Adrenal gland (tissue), 5 donors: ENCODE measurements at regions not wholly inside any gene's neighbourhood (a gene's known extent, or its start where the extent isn't known, plus 50 kb on each side); places are given as distances from the start of the nearest gene placed in this dataset.

ENCODE experiments used
- POLR2A ChIP-seq, 2 donors: fragments of 450-650 bp; IDR thresholded peaks; one replicate each; pipeline ENCODE4 v1.6.1; 2017; ENCODE audit warnings: antibody characterized with exemption in 2 of 2, mild to moderate bottlenecking in 2 of 2, moderate library complexity in 1 of 2
- TF ChIP-seq, protein P1 (sequence below), 6 experiments: fragments of 450-650 bp in 4 of 6; fragments of 200-600 bp in 2 of 6; sonication (generic) in 1 of 6; IDR thresholded peaks; 1 replicate in 5 of 6; 2 replicates in 1 of 6; pipeline versions ENCODE4 v1.5.1 to v1.8.0; 2016 to 2021; ENCODE audit warnings: antibody characterized with exemption in 6 of 6, mild to moderate bottlenecking in 2 of 6, moderate library complexity in 1 of 6
- donor health status: DM: no; HTN: no; CAD: no.

DNA sequence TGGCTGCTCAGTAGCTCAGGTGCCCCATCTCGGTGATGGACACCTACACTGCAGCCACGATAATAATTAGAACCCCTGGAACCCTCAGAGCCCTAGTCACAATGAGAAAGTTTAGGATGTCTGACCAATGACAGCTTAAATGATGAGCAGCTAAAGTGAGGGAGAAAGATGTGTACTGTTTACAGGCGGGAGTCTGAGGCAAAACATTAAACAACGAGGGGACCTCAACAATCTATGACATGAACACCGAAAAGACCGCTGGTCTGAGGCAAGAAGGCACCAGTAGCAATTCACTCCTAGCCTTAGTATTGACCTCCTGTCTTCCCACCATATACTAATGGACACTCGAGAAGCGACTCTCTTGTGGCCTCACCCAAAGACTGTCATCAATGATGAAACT is 369.5 kb upstream of the SMIM31 start:
- TF ChIP-seq, protein P1, sequence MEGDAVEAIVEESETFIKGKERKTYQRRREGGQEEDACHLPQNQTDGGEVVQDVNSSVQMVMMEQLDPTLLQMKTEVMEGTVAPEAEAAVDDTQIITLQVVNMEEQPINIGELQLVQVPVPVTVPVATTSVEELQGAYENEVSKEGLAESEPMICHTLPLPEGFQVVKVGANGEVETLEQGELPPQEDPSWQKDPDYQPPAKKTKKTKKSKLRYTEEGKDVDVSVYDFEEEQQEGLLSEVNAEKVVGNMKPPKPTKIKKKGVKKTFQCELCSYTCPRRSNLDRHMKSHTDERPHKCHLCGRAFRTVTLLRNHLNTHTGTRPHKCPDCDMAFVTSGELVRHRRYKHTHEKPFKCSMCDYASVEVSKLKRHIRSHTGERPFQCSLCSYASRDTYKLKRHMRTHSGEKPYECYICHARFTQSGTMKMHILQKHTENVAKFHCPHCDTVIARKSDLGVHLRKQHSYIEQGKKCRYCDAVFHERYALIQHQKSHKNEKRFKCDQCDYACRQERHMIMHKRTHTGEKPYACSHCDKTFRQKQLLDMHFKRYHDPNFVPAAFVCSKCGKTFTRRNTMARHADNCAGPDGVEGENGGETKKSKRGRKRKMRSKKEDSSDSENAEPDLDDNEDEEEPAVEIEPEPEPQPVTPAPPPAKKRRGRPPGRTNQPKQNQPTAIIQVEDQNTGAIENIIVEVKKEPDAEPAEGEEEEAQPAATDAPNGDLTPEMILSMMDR (IDR thresholded peaks at IDR 0.05): no peak
- no peak for TF ChIP-seq POLR2A (IDR thresholded peaks at IDR 0.05)
